Adrenal gland (tissue), 5 donors: ENCODE measurements at regions not wholly inside any gene's neighbourhood (a gene's known extent, or its start where the extent isn't known, plus 50 kb on each side); places are given as distances from the start of the nearest gene placed in this dataset.

Experiments used
- CTCF ChIP-seq, 6 experiments: fragments of 450-650 bp in 4 of 6; fragments of 200-600 bp in 2 of 6; sonication (generic) in 1 of 6; IDR thresholded peaks; 1 replicate in 5 of 6; 2 replicates in 1 of 6; pipeline versions ENCODE4 v1.5.1 to v1.8.0; 2016 to 2021; ENCODE audit warnings: antibody characterized with exemption in 6 of 6, mild to moderate bottlenecking in 2 of 6, moderate library complexity in 1 of 6
- POLR2A ChIP-seq, 2 donors: fragments of 450-650 bp; IDR thresholded peaks; one replicate each; pipeline ENCODE4 v1.6.1; 2017; ENCODE audit warnings: antibody characterized with exemption in 2 of 2, mild to moderate bottlenecking in 2 of 2, moderate library complexity in 1 of 2
- donor health status: DM: no; HTN: no; CAD: no.

- TF ChIP-seq CTCF (IDR thresholded peaks at IDR 0.05), result no peak
- no peak for TF ChIP-seq POLR2A (IDR thresholded peaks at IDR 0.05)
Observed at GRCh38 chr7:94179466-94179865, 175.3 kb upstream of the BET1 start.
